Left lung (tissue), 4 donors: ENCODE measurements at regions not wholly inside any gene's neighbourhood (a gene's known extent, or its start where the extent isn't known, plus 50 kb on each side); places are given as distances from the start of the nearest gene placed in this dataset.

Experiments
- ATAC-seq: fragments of 200-7000 bp; cut with Tn5 transposase; one replicate; pipeline ENCODE4 v1.9.1; 2020; ENCODE audit warnings: moderate library complexity
- DNase-seq, 4 donors: peaks; one replicate each; pipeline ENCODE4 v3.0.0-alpha.2; 2013 to 2020
- H3K27ac ChIP-seq, 2 donors: fragments of 200-600 bp; sonication (generic) in 1 of 2; one replicate each; pipeline versions ENCODE4 v1.5.0 to v1.8.0; 2020 to 2021
- H3K27me3 ChIP-seq, 2 donors: fragments of 200-600 bp; sonication (generic) in 1 of 2; one replicate each; pipeline versions ENCODE4 v1.5.0 to v1.8.0; 2020 to 2021
- H3K36me3 ChIP-seq, 2 donors: fragments of 200-600 bp; sonication (generic) in 1 of 2; one replicate each; pipeline versions ENCODE4 v1.5.0 to v1.8.0; 2020 to 2021
- H3K4me1 ChIP-seq, 2 donors: fragments of 200-600 bp; one replicate each; pipeline ENCODE4 v1.8.0; 2021
- H3K4me3 ChIP-seq, 2 donors: fragments of 200-600 bp; sonication (generic) in 1 of 2; one replicate each; pipeline versions ENCODE4 v1.5.0 to v1.8.0; 2020 to 2021; ENCODE audit warnings: mild to moderate bottlenecking in 1 of 2
- H3K9me3 ChIP-seq, 2 donors: fragments of 200-600 bp; sonication (generic) in 1 of 2; one replicate each; pipeline versions ENCODE4 v1.5.0 to v1.8.0; 2020 to 2021
- intact Hi-C, 2 donors: fragments of 100-400 bp; cut with DNase I; formaldehyde crosslinking; loops; one replicate each; pipeline versions ENCODE4 v1.11.2 to v1.14.2; 2022
- TF ChIP-seq, protein P1 (sequence below), 2 donors: fragments of 200-600 bp; sonication (generic) in 1 of 2; IDR thresholded peaks; one replicate each; pipeline versions ENCODE4 v1.5.0 to v1.8.0; 2021; ENCODE audit warnings: antibody characterized with exemption in 2 of 2
- donor health status: DM: no; HTN: yes; CAD: no.
- donor health status: DM: no; HTN: no; CAD: no.

DNA sequence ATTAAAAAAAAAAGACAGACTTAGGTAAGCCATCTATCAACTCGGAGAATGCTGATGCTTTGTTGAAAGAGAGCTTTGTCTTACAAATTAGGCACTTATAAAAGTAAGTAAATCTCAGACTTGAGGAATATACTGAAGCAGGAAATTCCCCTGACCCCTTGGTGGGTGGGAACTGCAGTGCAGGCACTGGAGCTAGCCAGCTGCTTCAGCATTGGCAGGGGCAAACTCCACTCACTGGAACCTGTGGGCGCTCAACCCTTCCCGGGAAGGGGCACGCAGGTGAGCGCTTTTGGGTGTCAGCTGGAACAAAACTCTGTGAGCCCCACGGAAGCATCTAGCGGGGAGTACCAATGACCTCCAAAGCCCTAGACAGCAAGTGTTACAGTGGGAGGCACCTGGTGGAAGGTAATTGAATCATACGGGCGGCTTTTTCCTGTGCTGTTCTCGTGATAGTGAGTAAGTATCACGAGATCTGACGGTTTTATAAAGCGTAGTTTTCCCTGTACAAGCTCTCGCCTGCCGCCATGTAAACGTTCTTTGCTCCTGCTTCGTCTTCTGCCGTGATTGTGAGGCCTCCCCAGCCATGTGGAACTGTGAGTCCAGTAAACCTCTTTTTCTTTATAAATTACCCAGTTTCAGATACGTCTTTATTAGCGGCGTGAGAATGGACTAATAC is 628.0 kb upstream of the CDH18 start:
- Histone ChIP-seq H3K36me3 (no peaks in the 10 kb centered on the region), H3K9me3 (peaks cover 0 to 2% of the 10 kb centered on the region in 2 donors), H3K27ac (no peak overlapping the region), H3K4me1 (no peaks in the 10 kb centered on the region), H3K27me3 (no peaks in the 10 kb centered on the region), H3K4me3 (no peak overlapping the region)
- TF ChIP-seq, protein P1, sequence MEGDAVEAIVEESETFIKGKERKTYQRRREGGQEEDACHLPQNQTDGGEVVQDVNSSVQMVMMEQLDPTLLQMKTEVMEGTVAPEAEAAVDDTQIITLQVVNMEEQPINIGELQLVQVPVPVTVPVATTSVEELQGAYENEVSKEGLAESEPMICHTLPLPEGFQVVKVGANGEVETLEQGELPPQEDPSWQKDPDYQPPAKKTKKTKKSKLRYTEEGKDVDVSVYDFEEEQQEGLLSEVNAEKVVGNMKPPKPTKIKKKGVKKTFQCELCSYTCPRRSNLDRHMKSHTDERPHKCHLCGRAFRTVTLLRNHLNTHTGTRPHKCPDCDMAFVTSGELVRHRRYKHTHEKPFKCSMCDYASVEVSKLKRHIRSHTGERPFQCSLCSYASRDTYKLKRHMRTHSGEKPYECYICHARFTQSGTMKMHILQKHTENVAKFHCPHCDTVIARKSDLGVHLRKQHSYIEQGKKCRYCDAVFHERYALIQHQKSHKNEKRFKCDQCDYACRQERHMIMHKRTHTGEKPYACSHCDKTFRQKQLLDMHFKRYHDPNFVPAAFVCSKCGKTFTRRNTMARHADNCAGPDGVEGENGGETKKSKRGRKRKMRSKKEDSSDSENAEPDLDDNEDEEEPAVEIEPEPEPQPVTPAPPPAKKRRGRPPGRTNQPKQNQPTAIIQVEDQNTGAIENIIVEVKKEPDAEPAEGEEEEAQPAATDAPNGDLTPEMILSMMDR (IDR thresholded peaks at IDR 0.05) = no peak
- peak in 1 of 4 donors; percentile 41 for DNase-seq
- intact Hi-C loops = no loop called here
- ATAC-seq = no peak

DNA sequence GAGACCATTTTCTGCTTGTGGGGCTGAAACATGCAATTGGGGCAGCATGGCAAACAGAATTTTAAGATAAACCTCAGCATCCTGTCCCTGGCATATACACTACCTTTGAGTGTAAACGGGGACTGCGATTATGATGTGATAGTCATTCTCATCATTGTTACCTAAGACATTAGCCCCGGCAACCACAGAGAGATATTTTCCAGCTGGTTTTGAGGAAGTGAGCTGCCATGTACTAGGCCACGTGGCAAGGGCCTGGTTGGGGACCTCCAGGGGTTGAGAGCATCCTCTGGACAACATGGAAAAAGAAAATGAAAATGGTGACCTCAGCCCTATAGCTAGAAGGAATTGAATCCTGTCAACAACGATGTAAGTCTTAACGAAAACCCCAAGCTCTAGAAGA is 623.6 kb upstream of the CDH18 start:
- Histone ChIP-seq H3K27ac (no peak overlapping the region), H3K4me3 (no peak overlapping the region), H3K4me1 (no peaks in the 10 kb centered on the region), H3K27me3 (no peaks in the 10 kb centered on the region), H3K36me3 (no peaks in the 10 kb centered on the region), H3K9me3 (peaks cover 0 to 2% of the 10 kb centered on the region in 2 donors)
- intact Hi-C loops = no loop called here
- ATAC-seq (no peak), DNase-seq (no peak)
- TF ChIP-seq, protein P1 (IDR thresholded peaks at IDR 0.05) = no peak

DNA sequence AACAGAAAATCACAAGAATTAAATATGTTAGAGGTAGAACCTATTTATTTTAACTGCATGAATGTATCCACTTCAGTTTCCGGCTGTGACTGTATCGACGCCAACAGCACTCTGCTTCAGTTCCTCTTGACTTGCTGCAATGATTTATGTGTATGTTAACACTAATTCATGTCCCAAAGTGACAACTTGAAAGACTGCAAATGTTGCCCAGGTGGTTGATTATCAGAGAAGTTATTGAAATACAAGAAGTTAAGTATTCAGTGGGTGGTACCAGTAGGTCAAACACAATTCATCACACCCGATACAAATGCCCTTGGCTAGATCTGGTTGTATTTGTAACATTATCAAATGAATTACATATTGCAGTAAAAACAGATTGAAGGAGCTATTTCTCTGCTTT is 622.7 kb upstream of the CDH18 start:
- DNase-seq (no peak), ATAC-seq (no peak)
- H3K36me3 ChIP-seq = no peaks in the 10 kb centered on the region
- H3K4me1 ChIP-seq = no peaks in the 10 kb centered on the region
- H3K27ac ChIP-seq = no peak overlapping the region
- intact Hi-C loops = no loop called here
- no peak overlapping the region for H3K4me3 ChIP-seq
- TF ChIP-seq, protein P1 (IDR thresholded peaks at IDR 0.05) = no peak
- H3K9me3 ChIP-seq = peaks cover 0 to 2% of the 10 kb centered on the region in 2 donors
- no peaks in the 10 kb centered on the region for H3K27me3 ChIP-seq

DNA sequence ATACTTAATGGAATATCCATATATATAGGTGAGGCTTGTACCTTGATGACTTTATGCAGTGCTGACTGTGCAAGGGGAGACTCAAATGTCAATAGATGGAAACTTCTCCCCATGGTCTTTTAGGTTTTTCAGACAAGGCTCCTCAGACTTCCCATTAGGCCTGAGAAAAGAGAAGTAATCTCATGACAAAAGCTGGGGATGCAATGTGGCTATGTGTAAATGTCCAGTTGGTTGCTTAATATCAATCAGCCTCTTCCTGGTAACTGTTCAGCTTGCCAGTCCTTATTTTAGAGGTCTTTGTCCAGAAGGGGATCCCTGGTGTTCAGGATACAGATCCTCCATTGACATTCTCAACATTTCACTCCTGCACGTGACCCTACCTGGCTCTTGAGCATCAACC is 621.1 kb upstream of the CDH18 start:
- Histone ChIP-seq H3K27me3 (no peaks in the 10 kb centered on the region), H3K36me3 (no peaks in the 10 kb centered on the region), H3K9me3 (peaks cover 0 to 2% of the 10 kb centered on the region in 2 donors), H3K27ac (no peak overlapping the region), H3K4me3 (no peak overlapping the region), H3K4me1 (no peaks in the 10 kb centered on the region)
- no peak for ATAC-seq
- TF ChIP-seq, protein P1 (IDR thresholded peaks at IDR 0.05) = no peak
- no peak for DNase-seq
- intact Hi-C loops = no loop called here

DNA sequence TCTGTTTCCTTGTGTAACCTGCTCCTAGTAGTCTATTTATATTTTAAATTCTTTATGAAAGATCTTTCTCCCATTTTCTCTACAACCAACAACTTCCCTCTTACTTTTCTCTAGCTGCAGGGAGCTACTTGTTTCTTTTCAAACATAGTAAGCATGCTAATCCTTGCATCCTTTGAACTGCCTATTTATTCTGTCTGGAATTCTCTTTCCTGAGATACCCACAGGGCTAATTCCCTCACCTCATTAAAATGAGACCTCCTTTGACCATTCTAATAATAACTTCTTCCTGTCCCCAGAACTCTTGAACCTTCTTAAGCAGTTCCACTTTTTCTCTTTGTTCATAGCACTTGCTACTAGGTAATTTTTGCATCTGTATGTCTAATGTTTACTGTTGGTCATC is 620.6 kb upstream of the CDH18 start:
- Histone ChIP-seq H3K4me3 (no peak overlapping the region), H3K9me3 (peaks cover 0 to 2% of the 10 kb centered on the region in 2 donors), H3K27ac (no peak overlapping the region), H3K4me1 (no peaks in the 10 kb centered on the region), H3K36me3 (no peaks in the 10 kb centered on the region), H3K27me3 (no peaks in the 10 kb centered on the region)
- DNase-seq = no peak
- no peak for ATAC-seq
- intact Hi-C loops = no loop called here
- TF ChIP-seq, protein P1 (IDR thresholded peaks at IDR 0.05) = no peak
